ENCODE measurements at regions not wholly inside any gene's neighbourhood (a gene's known extent, or its start where the extent isn't known, plus 50 kb on each side); places are given as distances from the start of the nearest gene placed in this dataset.

GRCh38 chr2:220646424-220646823 is 925.7 kb downstream of the EPHA4 start:
- Histone ChIP-seq H3K4me1 (ENCODE audit: insufficient read depth, low read length) (no peaks in the 10 kb centered on the region; the same call in 1 of the 2 replicates), H3K79me2 (ENCODE audit: insufficient read depth, low read length) (no peaks in the 10 kb centered on the region), H2BK5ac (ENCODE audit: insufficient read length, low read length) (no peak overlapping the region), H3K4me2 (ENCODE audit: insufficient read depth, insufficient read length, low read length) (no peak overlapping the region), H2BK12ac (ENCODE audit: insufficient read length, low read depth, low read length) (no peak overlapping the region), H2AFZ (ENCODE audit: low read length) (peak overlapping the region; percentile 45), H4K20me1 (ENCODE audit: control insufficient read depth, insufficient read depth, insufficient read length) (no peaks in the 10 kb centered on the region), H4K5ac (ENCODE audit: insufficient read length, low read depth, low read length) (no peak overlapping the region), H2BK20ac (ENCODE audit: low read depth, low read length, poor library complexity, severe bottlenecking) (no peak overlapping the region), H2AK5ac (ENCODE audit: insufficient read length, low read length) (no peak overlapping the region), H3K23ac (ENCODE audit: insufficient read length, low read depth, low read length) (no peak overlapping the region), H2BK120ac (ENCODE audit: low read depth, low read length, poor library complexity, severe bottlenecking) (no peak overlapping the region), H3K14ac (ENCODE audit: insufficient read depth, low read length) (no peak overlapping the region; the same call in 1 of the 2 replicates), H3K4ac (ENCODE audit: low read depth, low read length) (no peak overlapping the region), H4K91ac (ENCODE audit: insufficient read length, low read depth, low read length) (no peak overlapping the region), H3K18ac (ENCODE audit: insufficient read length, low read depth, low read length) (no peak overlapping the region), H3K27ac (ENCODE audit: insufficient read length, low read depth, low read length) (no peak overlapping the region), H3K23me2 (ENCODE audit: insufficient read length, low read depth, low read length, poor library complexity, severe bottlenecking) (no peaks in the 10 kb centered on the region), H3T11ph (ENCODE audit: low read length) (no peak overlapping the region), H3K79me1 (ENCODE audit: insufficient read depth, low read depth, low read length, poor library complexity, severe bottlenecking) (no peaks in the 10 kb centered on the region), H3K27me3 (ENCODE audit: insufficient read depth, low read length) (no peaks in the 10 kb centered on the region), H2BK15ac (ENCODE audit: low read depth, low read length) (no peak overlapping the region), H3K9me3 (ENCODE audit: control insufficient read depth, low read depth, low read length) (no peaks in the 10 kb centered on the region), H3K56ac (ENCODE audit: insufficient read length, low read depth, low read length) (no peak overlapping the region), H4K8ac (replicated peaks; ENCODE audit: insufficient read length, low read depth, low read length) (no peak overlapping the region), H3K9ac (ENCODE audit: extremely low read depth, insufficient read length, low read length) (no peak overlapping the region)
- no CpG with 5 or more reads among the region's 3 CpGs for WGBS (ENCODE audit: extremely low coverage, insufficient read length, low lambda C conversion rate)
- H3K4me1 Mint-ChIP-seq: peaks cover 13 to 19% of the 10 kb centered on the region in 2 experiments
- H3K4me3 Mint-ChIP-seq: no peak overlapping the region
- TF ChIP-seq CTCF (conservative IDR thresholded peaks at IDR 0.05): no peak
- no peak overlapping the region for H3K27ac Mint-ChIP-seq
- no peaks in the 10 kb centered on the region; the same call in none of the 2 replicates for H3K27me3 Mint-ChIP-seq (ENCODE audit: low read depth)
- no peaks in the 10 kb centered on the region for H3K36me3 Mint-ChIP-seq (ENCODE audit: insufficient read depth in 1 of 3, low read depth in 3 of 3)
- DNase-seq: no peak
- no peaks in the 10 kb centered on the region for H3K9me3 Mint-ChIP-seq
